Liver (tissue), 7 donors: ENCODE measurements at regions not wholly inside any gene's neighbourhood (a gene's known extent, or its start where the extent isn't known, plus 50 kb on each side); places are given as distances from the start of the nearest gene placed in this dataset.

Experiments
- DNase-seq: peaks from one replicate; pipeline ENCODE4 v3.0.0-alpha.2; 2017; ENCODE audit warnings: low spot score
- H3K27ac ChIP-seq, 2 donors: one replicate each; pipeline ENCODE4 v1.7.0; 2013; ENCODE audit warnings: inconsistent platforms in 2 of 2, low read length in 2 of 2, control low read depth in 1 of 2, low read depth in 1 of 2, mild to moderate bottlenecking in 1 of 2
- H3K27me3 ChIP-seq, 4 donors: one replicate each; pipeline versions ENCODE4 v1.6.1 to v1.7.0; 2013; ENCODE audit warnings: low read length in 3 of 4, inconsistent platforms in 1 of 4, mild to moderate bottlenecking in 1 of 4, moderate library complexity in 1 of 4; ENCODE audit not compliant: control insufficient read depth in 4 of 4, insufficient read depth in 4 of 4
- H3K36me3 ChIP-seq, 4 donors: one replicate each; pipeline versions ENCODE4 v1.6.1 to v1.7.0; 2013; ENCODE audit warnings: low read length in 3 of 4, mild to moderate bottlenecking in 3 of 4, low read depth in 1 of 4, moderate library complexity in 1 of 4; ENCODE audit not compliant: control insufficient read depth in 4 of 4, insufficient read depth in 3 of 4
- H3K4me1 ChIP-seq, 4 donors: one replicate each; pipeline versions ENCODE4 v1.6.1 to v1.7.0; 2013; ENCODE audit warnings: low read length in 3 of 4, mild to moderate bottlenecking in 3 of 4, moderate library complexity in 1 of 4; ENCODE audit not compliant: control insufficient read depth in 4 of 4, insufficient read depth in 4 of 4
- H3K4me3 ChIP-seq, 3 donors: one replicate each; pipeline versions ENCODE4 v1.6.1 to v1.7.0; 2013; ENCODE audit warnings: low read length in 3 of 3, control low read depth in 1 of 3, low read depth in 1 of 3, mild to moderate bottlenecking in 1 of 3
- H3K9ac ChIP-seq, 2 donors: one replicate each; pipeline ENCODE4 v1.7.0; 2013; ENCODE audit warnings: low read length in 2 of 2, mild to moderate bottlenecking in 2 of 2, moderate library complexity in 2 of 2, control low read depth in 1 of 2, low read depth in 1 of 2
- H3K9me3 ChIP-seq, 4 donors: one replicate each; pipeline versions ENCODE4 v1.6.1 to v1.7.0; 2013; ENCODE audit warnings: low read length in 3 of 4; ENCODE audit not compliant: control insufficient read depth in 4 of 4
- CTCF ChIP-seq: fragments of 150-350 bp; IDR thresholded peaks from 2 replicates; pipeline ENCODE4 v1.5.1; 2017; ENCODE audit warnings: improper control_type of control experiment, low read depth, low read length; ENCODE audit not compliant: missing input control
- EGR1 ChIP-seq, 2 donors: IDR thresholded peaks; 2 replicates each; pipeline ENCODE4 v1.6.1; 2016 to 2018; ENCODE audit warnings: antibody characterized with exemption in 2 of 2, low read depth in 2 of 2
- GABPA ChIP-seq, 2 donors: IDR thresholded peaks in 1 of 2; conservative IDR thresholded peaks in 1 of 2; 2 replicates each; pipeline ENCODE4 v1.6.1; 2016; ENCODE audit warnings: antibody characterized with exemption in 2 of 2, mild to moderate bottlenecking in 1 of 2, moderate library complexity in 1 of 2
- HNF4A ChIP-seq, 2 donors: conservative IDR thresholded peaks; 2 replicates each; pipeline ENCODE4 v1.6.1; 2016; ENCODE audit warnings: antibody characterized with exemption in 2 of 2, mild to moderate bottlenecking in 2 of 2
- JUND ChIP-seq, 2 donors: IDR thresholded peaks; 2 replicates each; pipeline ENCODE4 v1.6.1; 2016; ENCODE audit warnings: antibody characterized with exemption in 2 of 2
- NR2F2 ChIP-seq: IDR thresholded peaks from 2 replicates; pipeline ENCODE4 v1.6.1; 2016; ENCODE audit warnings: antibody characterized with exemption
- RAD21 ChIP-seq, 2 donors: IDR thresholded peaks; 2 replicates each; pipeline ENCODE4 v1.6.1; 2016; ENCODE audit warnings: antibody characterized with exemption in 2 of 2, mild to moderate bottlenecking in 2 of 2
- RXRA ChIP-seq, 2 donors: IDR thresholded peaks; 2 replicates each; pipeline ENCODE4 v1.6.1; 2017 to 2018; ENCODE audit warnings: antibody characterized with exemption in 2 of 2, mild to moderate bottlenecking in 1 of 2
- YY1 ChIP-seq: IDR thresholded peaks from 2 replicates; pipeline ENCODE4 v1.6.1; 2016; ENCODE audit warnings: antibody characterized with exemption, mild to moderate bottlenecking
- TF ChIP-seq, protein P1 (sequence below): IDR thresholded peaks from 2 replicates; pipeline ENCODE4 v1.6.1; 2016; ENCODE audit warnings: antibody characterized with exemption, mild to moderate bottlenecking
- donor health status: healthy.
- donor health status: healthy.
- donor health status: healthy.
- donor health status: healthy.

DNA sequence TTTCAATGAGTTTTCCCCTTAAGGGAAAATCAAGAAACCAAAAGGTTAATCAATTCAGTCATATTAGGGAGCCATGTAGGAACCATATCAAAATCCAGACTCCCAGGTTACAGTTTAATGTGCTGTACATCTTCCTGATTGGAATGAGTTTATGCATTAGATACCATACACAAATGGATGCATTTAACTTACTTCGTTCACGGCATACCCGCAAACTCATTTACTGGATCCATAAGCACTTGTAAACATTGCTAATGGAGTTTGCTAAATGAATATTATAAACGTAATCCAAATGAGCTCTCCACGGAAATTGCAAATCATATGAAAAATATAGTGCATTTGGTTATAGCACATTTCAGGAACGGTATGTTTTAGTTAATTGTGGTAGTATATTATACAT is 228.9 kb upstream of the G2E3 start (continued):
- TF ChIP-seq, protein P1, sequence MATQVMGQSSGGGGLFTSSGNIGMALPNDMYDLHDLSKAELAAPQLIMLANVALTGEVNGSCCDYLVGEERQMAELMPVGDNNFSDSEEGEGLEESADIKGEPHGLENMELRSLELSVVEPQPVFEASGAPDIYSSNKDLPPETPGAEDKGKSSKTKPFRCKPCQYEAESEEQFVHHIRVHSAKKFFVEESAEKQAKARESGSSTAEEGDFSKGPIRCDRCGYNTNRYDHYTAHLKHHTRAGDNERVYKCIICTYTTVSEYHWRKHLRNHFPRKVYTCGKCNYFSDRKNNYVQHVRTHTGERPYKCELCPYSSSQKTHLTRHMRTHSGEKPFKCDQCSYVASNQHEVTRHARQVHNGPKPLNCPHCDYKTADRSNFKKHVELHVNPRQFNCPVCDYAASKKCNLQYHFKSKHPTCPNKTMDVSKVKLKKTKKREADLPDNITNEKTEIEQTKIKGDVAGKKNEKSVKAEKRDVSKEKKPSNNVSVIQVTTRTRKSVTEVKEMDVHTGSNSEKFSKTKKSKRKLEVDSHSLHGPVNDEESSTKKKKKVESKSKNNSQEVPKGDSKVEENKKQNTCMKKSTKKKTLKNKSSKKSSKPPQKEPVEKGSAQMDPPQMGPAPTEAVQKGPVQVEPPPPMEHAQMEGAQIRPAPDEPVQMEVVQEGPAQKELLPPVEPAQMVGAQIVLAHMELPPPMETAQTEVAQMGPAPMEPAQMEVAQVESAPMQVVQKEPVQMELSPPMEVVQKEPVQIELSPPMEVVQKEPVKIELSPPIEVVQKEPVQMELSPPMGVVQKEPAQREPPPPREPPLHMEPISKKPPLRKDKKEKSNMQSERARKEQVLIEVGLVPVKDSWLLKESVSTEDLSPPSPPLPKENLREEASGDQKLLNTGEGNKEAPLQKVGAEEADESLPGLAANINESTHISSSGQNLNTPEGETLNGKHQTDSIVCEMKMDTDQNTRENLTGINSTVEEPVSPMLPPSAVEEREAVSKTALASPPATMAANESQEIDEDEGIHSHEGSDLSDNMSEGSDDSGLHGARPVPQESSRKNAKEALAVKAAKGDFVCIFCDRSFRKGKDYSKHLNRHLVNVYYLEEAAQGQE, result no peak

DNA sequence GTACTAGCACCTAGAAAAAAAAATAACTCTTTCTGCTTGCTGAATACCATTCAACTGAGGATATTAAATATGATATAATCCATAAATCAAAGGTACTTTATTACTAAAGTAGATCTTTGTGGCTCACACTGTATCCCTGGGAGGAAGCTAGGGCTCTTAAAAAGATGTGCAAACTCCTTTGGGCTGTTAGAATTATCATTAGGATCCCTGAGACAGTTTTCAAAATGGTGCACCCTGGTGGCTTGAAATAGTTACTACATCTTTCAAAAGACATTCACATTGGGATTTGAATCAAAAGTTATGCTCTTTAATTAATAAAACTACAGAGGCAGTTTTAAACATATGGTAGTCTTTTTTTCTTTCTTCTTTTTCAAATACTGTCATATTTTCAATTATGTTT is 228.5 kb upstream of the G2E3 start:
- TF ChIP-seq EGR1 (IDR thresholded peaks at IDR 0.05; ENCODE audit: low read depth in 2 of 2) (no peak), RAD21 (IDR thresholded peaks at IDR 0.05) (no peak), RXRA (IDR thresholded peaks at IDR 0.05) (no peak), YY1 (no peak), HNF4A (conservative IDR thresholded peaks at IDR 0.05) (no peak), NR2F2 (no peak)
- Histone ChIP-seq H3K9ac (no peak overlapping the region), H3K9me3 (no peaks in the 10 kb centered on the region), H3K27me3 (peaks cover 0 to 3% (median 0%) of the 10 kb centered on the region in 4 donors), H3K4me3 (no peak overlapping the region), H3K27ac (no peak overlapping the region), H3K4me1 (no peaks in the 10 kb centered on the region), H3K36me3 (no peaks in the 10 kb centered on the region)
- DNase-seq, result no peak

- no peak overlapping the region for H3K9ac ChIP-seq
- DNase-seq, result no peak
- no peaks in the 10 kb centered on the region for H3K36me3 ChIP-seq
- H3K9me3 ChIP-seq, result no peaks in the 10 kb centered on the region
- no peaks in the 10 kb centered on the region for H3K4me1 ChIP-seq
- no peak overlapping the region for H3K27ac ChIP-seq
- TF ChIP-seq CTCF, result no peak
- TF ChIP-seq, protein P1, result no peak
- no peak for TF ChIP-seq GABPA (IDR thresholded peaks at IDR 0.05 in 1 of 2, conservative IDR thresholded peaks at IDR 0.05 in 1 of 2)
- no peak for TF ChIP-seq JUND (IDR thresholded peaks at IDR 0.05)
- TF ChIP-seq RXRA (IDR thresholded peaks at IDR 0.05), result no peak
- peaks cover 0 to 3% (median 0%) of the 10 kb centered on the region in 4 donors for H3K27me3 ChIP-seq
- H3K4me3 ChIP-seq, result no peak overlapping the region
Measured at GRCh38 chr14:30331030-30331429, 227.9 kb upstream of the G2E3 start.
